Stimulated activated CD4-positive, alpha-beta T cell treated with anti-CD3 and anti-CD28 coated beads, Interleukin-15, amount 100 ng/mL, for 1 hour (primary cell): ENCODE measurements at regions not wholly inside any gene's neighbourhood (a gene's known extent, or its start where the extent isn't known, plus 50 kb on each side); places are given as distances from the start of the nearest gene placed in this dataset.
"Not testable (repeated sequence)": the region's sequence is repeated elsewhere in the genome, so short reads cannot be mapped to it uniquely, and the experiment has no call there.

Experiments
- DNase-seq, 2 donors: peaks; one replicate each; pipeline ENCODE4 v3.0.0-alpha.2; 2020; ENCODE audit warnings: low read depth in 1 of 2, low spot score in 1 of 2

DNA sequence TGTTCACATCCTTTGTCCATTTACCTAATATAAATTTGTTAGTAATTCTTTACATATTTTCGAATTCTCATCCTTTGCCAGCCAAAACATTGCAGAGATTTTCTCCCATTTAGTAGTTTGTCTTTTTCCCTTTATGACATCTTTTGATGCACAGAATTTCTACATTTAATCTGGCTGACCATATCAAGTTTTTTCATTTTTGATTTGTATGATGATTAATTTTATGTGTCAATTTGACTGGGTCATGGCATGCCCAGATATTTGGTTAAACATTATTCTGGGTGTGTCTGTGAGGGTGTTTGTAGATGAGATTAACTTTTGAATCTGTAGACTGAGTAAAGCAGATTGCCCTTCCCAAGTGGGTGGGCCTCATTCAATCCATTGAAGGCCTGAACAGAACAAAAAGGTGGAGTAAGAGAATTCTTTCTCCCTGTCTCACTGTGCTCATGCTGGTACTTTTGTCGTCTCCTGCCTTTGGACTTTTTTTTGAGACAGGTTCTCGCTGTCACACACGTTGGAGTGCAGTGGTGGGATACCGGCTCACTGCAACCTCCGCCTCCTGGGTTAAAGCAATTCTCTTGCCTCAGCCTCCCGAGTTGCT, 72.1 kb upstream of the EPB41L1 start:
- DNase-seq: no peak

DNA sequence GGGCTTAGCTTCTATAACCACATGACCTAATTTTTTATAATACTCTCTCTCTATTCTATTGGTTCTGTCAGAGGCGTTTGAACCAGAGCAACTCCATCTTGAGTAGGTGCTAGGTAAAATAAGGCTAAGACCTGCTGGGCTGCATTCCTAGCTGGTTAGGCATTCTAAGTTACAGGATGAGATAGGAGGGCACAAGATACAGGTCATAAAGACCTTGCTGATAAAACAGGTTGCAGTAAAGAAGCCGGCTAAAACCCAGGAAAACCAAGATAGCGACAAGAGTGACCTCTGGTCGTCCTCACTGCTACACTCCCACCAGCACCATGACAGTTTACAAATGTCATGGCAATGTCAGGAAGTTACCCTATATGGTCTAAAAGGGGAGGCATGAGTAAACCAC, 71.3 kb upstream of the EPB41L1 start:
- DNase-seq: not testable (repeated sequence)

DNA sequence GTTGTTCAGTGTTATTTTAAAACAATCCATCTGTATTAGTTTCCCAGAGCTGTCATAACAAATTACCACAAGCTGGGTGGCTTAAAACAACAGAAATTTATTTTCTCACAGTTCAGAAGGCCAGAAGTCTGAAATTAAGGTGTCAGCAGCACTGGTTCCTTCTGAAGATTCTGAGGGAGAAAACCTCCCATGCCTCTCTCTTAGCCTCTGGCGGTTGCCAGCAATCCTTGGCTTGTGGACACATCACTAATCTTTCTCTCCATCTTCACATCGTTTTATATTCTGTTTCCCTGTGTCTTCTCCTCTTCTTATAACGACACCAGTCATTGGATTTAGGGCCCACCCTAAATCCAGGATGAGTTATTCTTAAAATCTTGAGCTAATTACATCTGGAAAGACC, 70.2 kb upstream of the EPB41L1 start:
- no peak for DNase-seq

GRCh38 chr20:36084897-36085613, 69.5 kb upstream of the EPB41L1 start:
- DNase-seq: no peak

DNA sequence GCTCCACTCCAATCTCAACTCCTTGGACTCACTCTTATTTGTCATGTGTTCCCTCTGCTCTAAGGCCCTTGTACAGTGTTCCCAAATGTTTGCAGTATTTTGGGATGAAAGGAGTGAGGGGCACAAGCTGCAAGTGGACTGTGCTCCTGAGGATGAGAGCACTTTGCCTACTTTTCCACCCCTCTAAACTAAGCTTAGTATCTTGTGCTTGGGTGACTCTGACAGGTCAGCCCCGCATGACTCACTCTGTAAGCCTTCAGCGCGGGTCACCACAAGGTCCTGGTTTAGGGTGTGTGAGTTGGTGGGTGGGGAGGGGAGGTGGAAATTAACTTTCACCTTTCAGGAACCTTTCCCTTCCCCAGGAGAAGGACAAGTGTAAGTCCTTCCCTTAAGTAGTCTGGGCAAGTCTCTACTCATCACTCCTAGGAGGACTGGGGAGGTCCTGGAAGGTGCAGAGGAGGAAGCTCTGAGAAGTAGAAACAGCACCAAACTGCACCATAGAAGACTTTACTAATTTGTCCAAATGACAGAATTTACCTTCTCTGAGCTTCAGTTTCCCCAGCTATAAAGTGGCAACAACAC, 68.8 kb upstream of the EPB41L1 start:
- DNase-seq: no peak

- DNase-seq: no peak
These were observed 67.8 kb upstream of the EPB41L1 start for GRCh38 chr20:36086767-36087166.

DNA sequence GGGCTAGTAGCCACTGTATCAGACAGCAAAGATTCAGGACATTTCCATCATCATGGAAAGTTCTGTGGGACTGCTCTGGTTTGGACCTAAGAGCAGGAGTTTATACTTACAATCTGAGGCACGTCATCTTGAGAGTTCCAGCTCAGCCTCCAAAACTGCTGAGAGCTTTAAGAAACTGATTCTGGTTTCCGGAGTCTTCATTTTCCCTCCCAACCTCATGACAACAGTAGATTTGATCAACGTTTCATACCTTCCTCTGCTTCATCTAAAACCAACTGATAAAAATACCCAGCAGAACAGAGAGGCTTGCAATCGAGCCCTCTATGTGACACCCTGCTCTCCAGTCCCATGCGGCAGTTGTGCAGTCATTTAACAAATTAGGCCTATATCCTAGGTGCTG, 64.3 kb upstream of the EPB41L1 start:
- no peak for DNase-seq

- no peak for DNase-seq
These were observed 62.8 kb upstream of the EPB41L1 start for GRCh38 chr20:36091561-36092397.

DNA sequence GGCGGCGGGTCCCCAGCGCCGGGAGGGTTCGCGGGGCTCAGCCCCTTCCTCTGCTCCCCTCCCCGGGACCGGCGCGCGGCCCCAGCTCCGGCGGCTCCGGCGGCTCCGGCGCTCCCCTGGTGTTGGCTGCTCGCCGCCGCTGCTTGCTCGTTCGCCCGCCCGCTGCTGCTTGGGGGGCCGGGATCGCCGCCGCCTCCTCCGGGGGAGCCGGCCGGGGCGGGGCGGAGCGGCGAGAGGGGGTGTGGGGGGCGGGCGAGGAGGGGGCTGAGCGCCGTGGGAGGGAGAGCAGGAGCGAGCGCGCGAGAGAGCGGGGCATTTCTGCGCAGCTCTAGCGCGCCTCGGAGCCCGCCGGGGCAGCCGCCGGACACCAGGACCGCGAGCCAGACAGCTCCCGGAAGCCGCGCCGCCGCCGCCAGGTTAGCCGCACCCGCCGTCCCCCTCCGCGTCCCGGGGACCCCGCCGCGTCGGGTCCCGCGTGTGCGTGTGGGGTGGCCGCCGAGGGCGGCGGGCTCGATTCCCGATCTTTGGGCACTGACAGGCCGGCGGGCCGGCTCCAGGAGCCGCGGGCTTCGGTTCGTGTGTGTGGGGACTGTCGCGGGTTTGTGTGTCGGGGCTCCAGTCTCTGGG, 62.0 kb upstream of the EPB41L1 start:
- peak in 1 of 2 donors; percentile 8 for DNase-seq

DNA sequence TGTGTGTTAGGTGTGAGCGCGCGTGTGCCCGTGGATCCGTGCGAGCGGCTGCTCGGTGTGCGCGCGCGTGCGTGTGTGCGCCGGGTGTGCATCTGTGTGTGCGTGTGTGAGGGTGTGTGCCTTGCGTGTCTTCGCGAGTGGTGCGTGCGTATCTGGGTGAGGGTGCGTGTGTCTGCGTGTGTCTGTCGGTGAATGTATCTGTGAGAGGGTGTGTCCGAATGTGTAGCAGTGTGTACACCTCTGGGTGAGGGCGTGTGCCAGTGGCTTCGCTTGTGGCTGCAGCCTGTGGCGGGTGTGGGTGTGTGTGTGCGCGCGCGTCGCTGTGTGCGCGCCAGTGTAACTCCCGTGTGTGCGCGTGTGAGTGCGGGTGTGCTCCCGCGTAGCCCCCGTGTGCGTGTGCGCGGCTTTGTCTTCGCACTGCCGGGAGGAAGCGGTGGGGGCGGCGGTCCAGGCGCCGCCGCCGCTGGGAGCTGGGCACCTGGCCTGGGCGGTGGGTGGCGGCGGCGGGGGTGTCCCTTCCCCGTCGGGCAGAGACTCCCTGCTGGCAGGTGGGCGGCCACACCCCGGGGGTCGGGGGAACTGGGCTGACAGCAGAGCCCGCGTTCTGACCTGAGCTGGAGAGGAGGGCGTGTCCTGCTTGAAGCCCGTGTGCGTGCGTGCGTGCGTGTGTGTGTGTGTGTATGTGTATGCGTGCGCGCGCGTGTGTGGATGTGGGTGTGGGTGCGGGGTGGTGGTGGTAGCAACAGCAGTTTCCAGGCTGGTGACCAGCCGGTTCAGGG, 61.3 kb upstream of the EPB41L1 start:
- DNase-seq: peak in 1 of 2 donors; percentile 17

GRCh38 chr20:36093804-36094145, 60.8 kb upstream of the EPB41L1 start:
- DNase-seq: no peak

GRCh38 chr20:36094497-36094896, 60.0 kb upstream of the EPB41L1 start:
- no peak for DNase-seq

- no peak for DNase-seq
These were observed 58.1 kb upstream of the EPB41L1 start for GRCh38 chr20:36096435-36096834.

DNA sequence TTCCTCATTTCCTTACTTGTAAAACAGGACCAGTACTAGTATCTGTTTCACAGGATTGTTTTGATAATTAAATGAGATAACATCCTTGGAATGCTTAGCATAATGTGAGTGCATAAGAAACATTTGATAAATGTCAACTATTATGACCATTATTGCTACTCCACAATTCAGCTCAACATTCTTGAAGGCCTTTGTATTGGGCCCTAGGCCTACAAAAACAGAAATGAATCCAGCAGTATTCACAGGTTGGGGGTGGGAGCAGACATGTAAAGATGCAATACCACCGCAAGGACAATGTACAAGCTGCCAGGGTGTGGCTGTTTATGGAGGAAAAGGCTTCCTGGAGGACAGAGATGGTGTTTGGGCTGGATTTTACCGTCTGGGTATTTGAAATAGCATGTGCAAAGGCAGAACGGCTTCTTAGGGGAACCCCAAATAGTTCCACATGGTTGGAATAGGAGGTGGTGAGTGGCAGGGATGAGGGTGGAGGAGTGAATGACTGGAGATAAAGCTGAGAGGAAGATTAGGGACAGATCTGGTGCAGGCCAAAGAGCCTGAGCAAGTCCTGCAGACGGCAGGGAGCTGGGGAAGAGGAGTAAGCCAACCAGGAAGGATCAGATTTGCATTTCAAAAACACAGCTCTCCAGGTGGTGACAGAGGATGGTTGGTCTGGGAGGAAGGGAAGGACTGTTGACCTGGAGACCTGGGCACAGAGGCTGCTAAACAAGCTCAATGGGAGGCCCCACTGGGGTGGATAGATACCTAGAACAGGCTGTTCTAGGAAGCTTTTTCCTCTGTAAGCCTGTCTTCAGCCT, 57.0 kb upstream of the EPB41L1 start:
- no peak for DNase-seq

GRCh38 chr20:36098364-36098763, 56.2 kb upstream of the EPB41L1 start:
- DNase-seq: no peak

- DNase-seq: no peak
These were observed 55.4 kb upstream of the EPB41L1 start for GRCh38 chr20:36099106-36099505.

- DNase-seq: no peak
These were observed 53.3 kb upstream of the EPB41L1 start for GRCh38 chr20:36101192-36101591.

DNA sequence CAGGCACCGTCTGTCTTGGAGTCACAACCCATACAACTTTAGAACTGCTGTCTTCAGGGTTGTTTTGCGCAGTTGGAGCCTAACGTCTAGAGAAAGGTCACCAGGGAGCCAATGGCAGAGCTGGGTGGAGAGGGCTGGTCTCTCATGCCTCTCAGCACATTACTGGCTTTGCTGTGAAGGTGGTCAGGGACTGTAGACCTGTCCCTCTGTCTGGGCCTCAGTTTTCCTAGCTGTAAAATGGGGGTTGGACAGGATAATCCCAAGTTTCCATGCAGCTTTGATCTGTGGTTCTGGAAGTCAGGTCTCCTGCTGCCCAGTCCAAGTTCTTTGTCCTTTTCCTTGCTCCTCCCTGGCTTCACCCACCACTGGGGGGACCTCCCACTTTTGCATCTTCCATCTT, 52.2 kb upstream of the EPB41L1 start:
- DNase-seq: no peak

- no peak for DNase-seq
These were observed 51.5 kb upstream of the EPB41L1 start for GRCh38 chr20:36102809-36103596.
